Glomerular endothelial cell (primary cell): ENCODE measurements at regions not wholly inside any gene's neighbourhood (a gene's known extent, or its start where the extent isn't known, plus 50 kb on each side); places are given as distances from the start of the nearest gene placed in this dataset.
"Not testable (repeated sequence)": the region's sequence is repeated elsewhere in the genome, so short reads cannot be mapped to it uniquely, and the experiment has no call there.

ENCODE experiments used
- DNase-seq: peaks from one replicate; pipeline ENCODE4 v3.0.0-alpha.2; 2011; ENCODE audit warnings: low read depth, low spot score; ENCODE audit errors: extremely low read depth

DNA sequence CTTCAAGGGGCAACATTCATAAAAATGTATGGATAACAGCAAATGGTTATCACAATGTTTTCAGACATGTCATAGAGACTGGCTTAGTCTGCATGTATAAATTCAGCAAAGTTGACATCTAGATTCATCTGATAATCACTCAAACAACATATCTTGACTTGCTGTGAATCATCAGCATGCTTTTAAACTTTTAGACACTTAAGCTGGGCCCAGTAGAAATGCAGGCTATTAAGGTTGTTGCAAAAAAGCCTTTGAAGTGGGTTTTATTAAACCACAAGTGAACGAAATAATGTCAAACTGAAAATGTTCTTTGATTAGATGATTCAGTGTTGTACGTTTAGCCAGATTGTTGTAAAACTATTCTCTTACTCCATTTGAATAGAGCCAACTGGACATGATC lies 759.6 kb downstream of the NXPH1 start:
- no peak for DNase-seq

DNA sequence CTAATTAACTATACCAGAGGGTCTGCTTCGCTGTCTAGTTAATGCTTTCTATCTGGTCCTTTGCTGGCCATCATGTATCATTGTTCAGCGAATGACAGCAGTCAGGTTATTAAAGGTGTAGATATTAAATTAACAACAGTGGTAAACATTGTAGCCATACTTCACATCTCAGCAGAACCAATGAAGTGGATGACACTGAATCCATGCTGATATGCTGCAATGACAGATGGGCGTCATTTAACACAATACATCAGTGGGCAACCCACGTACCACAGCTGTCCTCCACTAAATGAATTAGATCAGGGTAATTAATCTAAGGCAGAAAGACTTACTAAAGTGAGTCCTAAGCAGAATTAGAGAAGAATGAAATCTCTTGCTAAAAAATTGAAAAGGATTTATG lies 767.2 kb downstream of the NXPH1 start:
- DNase-seq = no peak

GRCh38 chr7:9201928-9202327 lies 768.5 kb downstream of the NXPH1 start:
- DNase-seq = no peak

DNA sequence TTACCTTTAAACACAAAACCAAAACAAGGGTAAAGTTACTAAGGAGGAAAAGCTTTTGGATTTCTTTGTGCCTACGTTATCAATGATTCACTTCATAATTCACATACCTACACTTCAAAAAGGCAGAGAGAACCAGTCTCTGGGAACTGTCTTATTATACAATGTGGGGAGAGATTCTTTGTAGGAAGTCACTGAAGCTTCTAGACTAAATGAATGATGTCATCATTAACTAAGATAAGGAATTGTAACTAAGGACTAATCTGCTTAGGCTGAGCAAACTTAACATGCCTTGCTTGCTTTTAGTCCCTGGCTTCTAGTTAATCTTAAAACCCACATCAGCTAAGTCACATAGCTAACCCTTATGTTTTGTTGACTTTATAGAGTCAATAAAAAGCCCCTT lies 771.2 kb downstream of the NXPH1 start:
- DNase-seq = no peak

- DNase-seq = no peak
Observed at GRCh38 chr7:9210114-9210513, 776.7 kb downstream of the NXPH1 start.

DNA sequence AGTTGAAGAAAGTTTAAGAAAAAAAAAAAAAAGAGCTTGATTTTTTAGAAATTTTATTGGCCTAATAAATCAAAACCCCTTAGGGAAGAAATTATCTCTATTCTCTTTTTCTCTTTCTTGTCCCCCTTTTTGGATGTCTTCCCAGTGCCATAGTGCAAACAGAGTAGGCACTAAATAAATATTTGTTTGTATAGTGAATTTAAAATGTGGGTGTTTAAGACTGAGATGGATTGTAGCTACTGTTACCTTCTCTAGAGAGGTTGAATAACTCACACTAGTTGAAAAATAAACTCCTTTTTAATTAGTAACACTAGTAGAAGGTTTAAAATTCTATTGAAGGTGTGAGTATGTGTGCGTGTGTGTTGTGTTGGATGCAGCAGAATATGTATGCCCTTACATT lies 783.8 kb downstream of the NXPH1 start:
- no peak for DNase-seq

GRCh38 chr7:9226500-9226899 lies 793.1 kb downstream of the NXPH1 start:
- no peak for DNase-seq

- no peak for DNase-seq
Observed at GRCh38 chr7:9231630-9232121, 798.3 kb downstream of the NXPH1 start.

DNA sequence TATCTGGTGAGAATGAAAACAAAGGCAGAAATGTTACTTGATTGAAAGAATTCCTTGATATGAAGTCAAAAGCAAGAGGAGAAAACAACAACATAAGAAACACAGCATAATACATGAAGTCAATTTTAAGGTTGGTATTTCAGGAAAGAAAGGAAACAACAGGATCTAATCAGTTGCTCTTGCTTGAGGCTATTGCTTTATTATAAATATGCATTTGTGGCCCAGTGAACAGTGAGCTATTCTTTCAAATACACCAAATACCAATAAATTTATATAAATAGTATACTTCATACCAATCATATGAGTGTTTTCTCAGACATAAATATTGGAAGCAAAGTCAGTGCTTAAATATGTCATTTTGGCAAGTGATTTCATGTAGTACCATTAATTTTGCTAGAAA lies 806.6 kb downstream of the NXPH1 start:
- DNase-seq = no peak

GRCh38 chr7:9241826-9242225 lies 808.4 kb downstream of the NXPH1 start:
- no peak for DNase-seq

DNA sequence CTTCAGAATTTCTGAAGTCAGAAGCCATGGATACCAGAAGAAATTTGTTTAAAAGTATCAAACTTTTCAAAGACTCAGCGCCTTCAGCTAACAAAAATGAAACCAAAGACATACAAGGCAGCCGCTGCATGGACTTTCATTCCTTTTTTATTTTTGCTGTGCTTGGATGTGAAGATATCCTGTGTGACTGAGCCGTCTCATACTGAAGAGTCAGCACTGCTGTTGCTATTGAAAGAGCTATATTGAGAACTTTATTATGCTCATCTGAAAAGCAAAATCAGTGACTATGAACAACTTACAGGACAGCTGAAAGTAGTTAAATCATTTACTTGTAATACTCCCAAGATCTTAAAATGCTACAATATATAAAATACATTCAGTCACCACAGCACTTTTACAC lies 809.2 kb downstream of the NXPH1 start:
- no peak for DNase-seq

- no peak for DNase-seq
Observed at GRCh38 chr7:9250876-9251275, 817.5 kb downstream of the NXPH1 start.

DNA sequence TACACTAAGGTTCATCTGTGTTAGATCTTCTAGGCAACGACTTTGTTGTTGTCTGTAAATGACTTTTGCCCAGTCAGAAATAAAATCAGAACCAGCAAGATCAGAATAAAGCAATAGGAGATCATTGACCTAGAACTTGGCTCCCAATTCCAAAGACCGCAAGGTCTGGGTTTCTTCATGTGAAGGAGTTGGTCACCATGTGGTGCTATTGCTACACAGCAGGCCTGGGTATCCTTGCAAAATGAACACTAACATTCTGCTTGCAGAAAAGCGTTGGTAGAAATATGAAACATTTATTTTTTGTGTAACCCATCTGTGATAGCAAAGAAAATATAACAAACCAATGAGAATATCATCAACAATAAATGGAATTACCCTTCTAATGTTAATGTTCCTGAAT lies 831.0 kb downstream of the NXPH1 start:
- no peak for DNase-seq

- DNase-seq = no peak
Observed at GRCh38 chr7:9280088-9280487, 846.7 kb downstream of the NXPH1 start.

DNA sequence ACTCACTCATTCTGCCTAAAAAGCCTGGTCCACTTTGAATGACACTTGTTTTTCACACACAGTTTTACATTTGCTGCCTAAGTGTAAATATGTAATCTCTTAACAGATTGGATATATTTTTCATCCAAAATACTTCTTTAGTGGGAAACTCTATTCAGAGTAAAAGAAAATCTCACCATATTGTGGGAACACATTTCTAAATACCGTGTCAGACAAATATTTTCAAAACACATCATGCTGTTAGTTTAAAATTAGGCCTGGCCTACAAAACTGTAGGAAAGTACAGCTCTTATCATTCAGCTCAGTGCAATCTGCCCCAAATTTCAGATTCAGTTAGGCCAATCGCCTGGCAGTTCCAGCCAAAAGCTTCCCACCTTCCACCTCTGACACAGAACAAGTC lies 849.8 kb downstream of the NXPH1 start:
- DNase-seq = no peak

GRCh38 chr7:9302436-9302835 lies 869.0 kb downstream of the NXPH1 start:
- DNase-seq = no peak

- DNase-seq = no peak
Observed at GRCh38 chr7:9307131-9307530, 873.7 kb downstream of the NXPH1 start.

- no peak for DNase-seq
Observed at GRCh38 chr7:9324513-9324912, 891.1 kb downstream of the NXPH1 start.

DNA sequence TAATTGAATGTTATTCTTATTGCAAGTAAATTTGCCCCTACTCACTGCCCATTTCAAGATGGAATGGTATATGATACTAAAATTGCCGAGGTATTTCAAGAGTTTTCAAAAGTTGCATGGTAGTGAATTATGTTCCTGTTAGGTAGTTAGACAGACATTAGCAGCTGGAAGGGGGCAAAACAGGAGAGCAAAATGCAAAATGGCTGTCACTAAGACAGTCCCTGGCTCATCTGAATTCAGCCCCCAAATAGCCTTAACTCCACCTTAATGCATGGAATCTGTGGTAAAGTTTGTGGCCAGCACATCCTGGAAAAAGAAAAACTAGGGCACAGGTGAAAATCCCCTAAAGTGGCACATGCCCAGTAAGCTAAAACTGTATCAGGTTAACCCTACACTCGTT lies 894.9 kb downstream of the NXPH1 start:
- DNase-seq = no peak

DNA sequence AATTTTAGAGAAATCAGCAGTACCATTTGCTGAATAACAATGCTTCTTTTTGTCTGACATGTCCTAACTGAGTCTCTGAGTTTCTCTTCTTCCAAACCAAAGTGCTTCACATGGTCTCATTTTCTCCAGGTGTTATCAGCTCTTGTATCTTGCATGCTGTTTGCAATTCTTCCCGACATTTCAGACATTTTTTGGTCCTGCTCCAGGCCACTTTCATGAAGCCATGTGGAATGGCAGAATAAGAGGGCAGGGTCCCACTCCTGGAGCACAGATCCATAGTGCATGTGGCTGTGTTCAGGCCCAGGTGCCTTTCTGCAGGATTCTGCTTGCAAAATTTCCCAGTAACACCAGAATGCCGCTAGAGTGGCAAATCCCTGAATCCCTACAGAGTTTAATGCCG lies 916.2 kb downstream of the NXPH1 start:
- DNase-seq = no peak

GRCh38 chr7:9391221-9391620 lies 957.8 kb downstream of the NXPH1 start:
- DNase-seq = no peak

- DNase-seq = no peak
Observed at GRCh38 chr7:9391984-9392383, 958.6 kb downstream of the NXPH1 start.

DNA sequence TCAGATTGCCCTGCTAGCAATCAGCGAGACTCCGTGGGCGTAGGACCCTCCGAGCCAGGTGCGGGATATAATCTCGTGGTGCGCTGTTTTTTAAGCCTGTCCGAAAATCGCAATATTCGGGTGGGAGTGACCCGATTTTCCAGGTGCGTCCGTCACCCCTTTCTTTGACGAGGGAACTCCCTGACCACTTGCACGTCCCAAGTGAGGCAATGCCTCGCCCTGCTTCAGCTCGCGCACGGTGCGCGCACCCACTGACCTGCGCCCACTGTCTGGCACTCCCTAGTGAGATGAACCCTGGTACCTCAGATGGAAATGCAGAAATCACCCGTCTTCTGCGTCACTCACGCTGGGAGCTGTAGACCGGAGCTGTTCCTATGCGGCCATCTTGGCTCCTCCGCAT lies 971.0 kb downstream of the NXPH1 start:
- not testable (repeated sequence) for DNase-seq

GRCh38 chr7:9407816-9408215 lies 974.4 kb downstream of the NXPH1 start:
- DNase-seq = no peak
